Non-pigmented ciliary epithelial cell (primary cell): ENCODE measurements at regions not wholly inside any gene's neighbourhood (a gene's known extent, or its start where the extent isn't known, plus 50 kb on each side); places are given as distances from the start of the nearest gene placed in this dataset.

Experiments used
- DNase-seq: peaks from one replicate; pipeline ENCODE4 v3.0.0-alpha.2; 2010; ENCODE audit warnings: low read depth

GRCh38 chr11:27907091-27907490 is 200.9 kb downstream of the KIF18A start:
- DNase-seq, result no peak

GRCh38 chr11:27904358-27905055 is 203.4 kb downstream of the KIF18A start:
- no peak for DNase-seq

GRCh38 chr11:27902981-27903624 is 202.8 kb upstream of the BDNF start:
- DNase-seq, result no peak

GRCh38 chr11:27898166-27898565 is 197.9 kb upstream of the BDNF start:
- no peak for DNase-seq

- DNase-seq, result no peak
Observed at GRCh38 chr11:27896096-27896495, 195.8 kb upstream of the BDNF start.

GRCh38 chr11:27894552-27894951 is 194.3 kb upstream of the BDNF start:
- DNase-seq, result no peak

GRCh38 chr11:27886857-27887256 is 186.6 kb upstream of the BDNF start:
- DNase-seq, result no peak

- no peak for DNase-seq
Observed at GRCh38 chr11:27882066-27882697, 181.9 kb upstream of the BDNF start.

GRCh38 chr11:27875831-27876775 is 175.8 kb upstream of the BDNF start:
- DNase-seq, result no peak

- no peak for DNase-seq
Observed at GRCh38 chr11:27874998-27875830, 175.0 kb upstream of the BDNF start.

GRCh38 chr11:27873664-27874063 is 173.4 kb upstream of the BDNF start:
- no peak for DNase-seq

- DNase-seq, result no peak
Observed at GRCh38 chr11:27871056-27871455, 170.8 kb upstream of the BDNF start.

GRCh38 chr11:27869701-27870100 is 169.4 kb upstream of the BDNF start:
- no peak for DNase-seq

GRCh38 chr11:27868709-27869108 is 168.5 kb upstream of the BDNF start:
- DNase-seq, result no peak

GRCh38 chr11:27868226-27868625 is 168.0 kb upstream of the BDNF start:
- DNase-seq, result no peak

GRCh38 chr11:27865105-27865504 is 164.8 kb upstream of the BDNF start:
- no peak for DNase-seq

- no peak for DNase-seq
Observed at GRCh38 chr11:27864611-27865010, 164.4 kb upstream of the BDNF start.

- no peak for DNase-seq
Observed at GRCh38 chr11:27864091-27864491, 163.8 kb upstream of the BDNF start.

GRCh38 chr11:27863637-27864036 is 163.4 kb upstream of the BDNF start:
- DNase-seq, result no peak

GRCh38 chr11:27861706-27862430 is 161.6 kb upstream of the BDNF start:
- peak; percentile 64 for DNase-seq

GRCh38 chr11:27860811-27861210 is 160.6 kb upstream of the BDNF start:
- DNase-seq, result no peak
